HUES6 (cell line): ENCODE measurements at regions not wholly inside any gene's neighbourhood (a gene's known extent, or its start where the extent isn't known, plus 50 kb on each side); places are given as distances from the start of the nearest gene placed in this dataset.
"Not testable (repeated sequence)": the region's sequence is repeated elsewhere in the genome, so short reads cannot be mapped to it uniquely, and the experiment has no call there.

Experiments
- H3K27ac ChIP-seq: 2 replicates; pipeline ENCODE4 v1.7.0; 2013; ENCODE audit warnings: low read depth, mild to moderate bottlenecking, low read length, inconsistent platforms
- H3K27me3 ChIP-seq: 2 replicates; pipeline ENCODE4 v1.6.1; 2013; ENCODE audit warnings: low read length; ENCODE audit not compliant: control insufficient read depth, insufficient read depth
- H3K36me3 ChIP-seq: 2 replicates; pipeline ENCODE4 v1.6.1; 2013; ENCODE audit warnings: low read length; ENCODE audit not compliant: control insufficient read depth, insufficient read depth
- H3K4me1 ChIP-seq: 2 replicates; pipeline ENCODE4 v1.6.1; 2013; ENCODE audit warnings: low read length; ENCODE audit not compliant: control insufficient read depth, insufficient read depth
- H3K4me3 ChIP-seq: 2 replicates; pipeline ENCODE4 v1.5.1; 2013; ENCODE audit warnings: low read depth, low read length
- H3K9ac ChIP-seq: one replicate; pipeline ENCODE4 v1.6.1; 2013; ENCODE audit warnings: mild to moderate bottlenecking, low read length
- H3K9me3 ChIP-seq: 2 replicates; pipeline ENCODE4 v1.6.1; 2013; ENCODE audit warnings: low read depth, low read length; ENCODE audit not compliant: control insufficient read depth, insufficient read depth

DNA sequence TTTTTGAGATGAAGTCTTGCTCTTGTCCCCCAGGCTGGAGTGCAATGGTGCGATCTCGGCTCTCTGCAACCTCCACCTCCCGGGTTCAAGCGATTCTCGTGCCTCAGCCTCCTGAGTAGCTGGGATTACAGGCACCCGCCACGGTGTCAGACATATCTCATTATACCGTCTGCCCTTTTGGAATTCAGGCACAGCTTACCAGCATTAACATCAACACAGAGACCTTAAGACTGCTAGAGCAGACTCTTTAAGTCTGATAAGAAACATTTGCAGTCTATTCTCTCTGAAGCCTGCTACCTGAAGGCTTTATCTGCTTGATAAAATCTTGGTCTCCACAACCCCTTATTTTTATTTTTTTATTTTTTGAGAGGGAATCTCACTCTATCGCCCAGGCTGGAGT lies 78.7 kb downstream of the SOWAHC start:
- not testable (repeated sequence) for H3K9ac ChIP-seq, H3K36me3 ChIP-seq, H3K27me3 ChIP-seq, H3K27ac ChIP-seq, H3K9me3 ChIP-seq, H3K4me3 ChIP-seq
- peaks cover 13% of the 10 kb centered on the region for H3K4me1 ChIP-seq

- H3K9ac ChIP-seq, H3K4me3 ChIP-seq, H3K9me3 ChIP-seq, H3K27me3 ChIP-seq, H3K27ac ChIP-seq, H3K36me3 ChIP-seq: not testable (repeated sequence)
- peaks cover 13% of the 10 kb centered on the region for H3K4me1 ChIP-seq
These were observed 79.1 kb downstream of the SOWAHC start for GRCh38 chr2:109693292-109693691.

DNA sequence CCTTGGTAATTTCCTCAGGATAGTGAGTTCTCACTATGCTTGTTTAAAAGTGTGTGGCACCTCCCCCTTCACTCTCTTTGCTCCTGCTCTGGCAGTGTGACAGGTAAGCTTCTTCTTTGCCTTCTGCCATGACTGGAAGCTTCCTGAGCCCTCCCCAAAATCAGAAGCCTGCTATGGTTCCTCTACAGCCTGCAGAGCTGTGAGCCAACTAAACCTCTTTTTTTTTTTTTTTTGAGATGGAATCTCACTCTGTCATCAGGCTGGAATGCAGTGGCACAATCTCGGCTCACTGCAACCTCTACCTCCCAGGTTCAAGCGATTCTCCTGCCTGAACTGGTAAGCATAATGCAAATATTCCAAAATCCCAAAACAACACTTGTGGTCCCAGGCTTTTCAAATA lies 80.0 kb downstream of the SOWAHC start:
- no peak overlapping the region; the same call in 1 of the 2 replicates for H3K27ac ChIP-seq
- no peaks in the 10 kb centered on the region for H3K9me3 ChIP-seq
- H3K27me3 ChIP-seq = no peaks in the 10 kb centered on the region
- H3K4me3 ChIP-seq = no peak overlapping the region
- peaks cover 17% of the 10 kb centered on the region for H3K4me1 ChIP-seq
- H3K9ac ChIP-seq = peak overlapping the region; percentile 36
- no peaks in the 10 kb centered on the region for H3K36me3 ChIP-seq

DNA sequence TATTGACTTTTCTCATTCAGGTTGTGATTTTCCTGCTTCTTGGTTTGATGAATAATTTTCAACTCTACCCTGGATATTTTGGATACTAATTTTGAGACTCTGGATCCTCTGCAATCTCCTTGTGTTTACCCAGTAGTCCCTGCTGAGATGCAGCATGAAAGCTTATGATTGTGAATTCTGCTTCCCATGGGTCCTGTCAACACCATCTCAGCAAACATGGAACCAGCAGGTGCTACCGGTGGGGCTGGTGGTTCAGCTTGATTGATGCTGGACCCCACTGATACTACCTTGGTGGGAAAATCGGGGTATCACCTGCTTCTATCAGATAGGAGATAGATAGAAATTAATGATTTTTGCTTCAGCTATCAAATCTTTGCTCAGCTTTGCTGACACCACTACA lies 81.1 kb downstream of the SOWAHC start:
- Histone ChIP-seq H3K9ac (no peak overlapping the region), H3K27me3 (no peaks in the 10 kb centered on the region), H3K4me1 (peaks cover 28% of the 10 kb centered on the region), H3K36me3 (no peaks in the 10 kb centered on the region), H3K4me3 (no peak overlapping the region), H3K27ac (no peak overlapping the region), H3K9me3 (no peaks in the 10 kb centered on the region)

- Histone ChIP-seq H3K27ac (no peak overlapping the region), H3K9me3 (no peaks in the 10 kb centered on the region), H3K9ac (peak overlapping the region; percentile 6), H3K36me3 (no peaks in the 10 kb centered on the region), H3K4me1 (peaks cover 37% of the 10 kb centered on the region), H3K4me3 (no peak overlapping the region), H3K27me3 (no peaks in the 10 kb centered on the region)
These were observed 85.5 kb downstream of the SOWAHC start for GRCh38 chr2:109699646-109700045.

GRCh38 chr2:109700680-109701274 lies 86.6 kb downstream of the SOWAHC start:
- Histone ChIP-seq H3K27me3 (no peaks in the 10 kb centered on the region), H3K27ac (peak overlapping the region; percentile 3; the same call in 1 of the 2 replicates), H3K36me3 (no peaks in the 10 kb centered on the region), H3K4me1 (peaks cover 37% of the 10 kb centered on the region), H3K4me3 (no peak overlapping the region), H3K9me3 (no peaks in the 10 kb centered on the region), H3K9ac (peak overlapping the region; percentile 35)

DNA sequence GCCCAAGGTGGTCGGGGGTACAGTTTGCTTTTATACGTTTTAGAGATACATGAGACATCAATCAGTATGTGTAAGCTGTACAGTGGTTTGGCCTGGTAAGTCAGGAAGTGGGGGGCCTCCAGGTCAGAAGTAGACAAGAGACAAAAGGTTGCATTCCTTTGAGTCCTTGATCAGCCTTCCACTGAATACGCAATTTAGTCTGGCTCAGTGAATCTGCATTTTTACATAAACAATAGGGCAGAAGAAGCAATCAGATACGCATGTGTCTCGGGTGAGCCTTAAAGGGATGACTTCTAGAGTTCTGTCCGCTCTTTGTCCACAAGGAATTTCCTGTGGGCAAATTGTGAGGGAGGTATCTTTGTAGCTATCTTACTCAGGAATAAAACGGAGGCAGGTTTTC lies 87.2 kb downstream of the SOWAHC start:
- H3K27ac ChIP-seq = peak overlapping the region; percentile 63; the same call in 1 of the 2 replicates
- H3K36me3 ChIP-seq = no peaks in the 10 kb centered on the region
- H3K27me3 ChIP-seq = no peaks in the 10 kb centered on the region
- H3K9ac ChIP-seq = peak overlapping the region; percentile 35
- no peak overlapping the region for H3K4me3 ChIP-seq
- peaks cover 37% of the 10 kb centered on the region for H3K4me1 ChIP-seq
- no peaks in the 10 kb centered on the region for H3K9me3 ChIP-seq

- no peak overlapping the region for H3K4me3 ChIP-seq
- peaks cover 37% of the 10 kb centered on the region for H3K4me1 ChIP-seq
- H3K36me3 ChIP-seq = no peaks in the 10 kb centered on the region
- H3K27ac ChIP-seq = no peak overlapping the region; the same call in 1 of the 2 replicates
- H3K9me3 ChIP-seq = no peaks in the 10 kb centered on the region
- no peak overlapping the region for H3K9ac ChIP-seq
- H3K27me3 ChIP-seq = no peaks in the 10 kb centered on the region
These were observed 88.3 kb downstream of the SOWAHC start for GRCh38 chr2:109702250-109702985.

GRCh38 chr2:109703077-109703476 lies 88.9 kb downstream of the SOWAHC start:
- no peak overlapping the region for H3K4me3 ChIP-seq
- H3K9ac ChIP-seq = no peak overlapping the region
- H3K4me1 ChIP-seq = peaks cover 37% of the 10 kb centered on the region
- H3K36me3 ChIP-seq = no peaks in the 10 kb centered on the region
- no peak overlapping the region for H3K27ac ChIP-seq
- H3K9me3 ChIP-seq = no peaks in the 10 kb centered on the region
- H3K27me3 ChIP-seq = no peaks in the 10 kb centered on the region

DNA sequence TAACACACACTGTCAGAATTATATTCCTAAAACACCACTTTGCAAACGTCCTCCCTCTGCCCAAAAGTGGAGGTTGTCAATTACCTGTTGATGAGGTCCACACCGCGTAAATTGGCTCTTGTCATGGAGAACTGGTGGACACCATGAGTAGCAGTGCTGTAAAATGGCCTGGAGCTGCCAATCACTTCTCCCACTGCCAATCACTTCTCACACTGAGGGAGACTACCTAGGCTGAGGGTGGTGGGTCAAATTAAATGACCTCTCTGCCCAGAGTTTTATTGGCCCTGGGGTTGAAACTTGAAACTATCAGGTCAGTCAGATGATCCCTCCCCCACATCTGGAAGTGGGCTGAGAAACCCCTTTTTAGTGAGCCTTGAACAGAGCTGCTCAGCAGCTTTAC lies 89.6 kb downstream of the SOWAHC start:
- no peak overlapping the region for H3K4me3 ChIP-seq

GRCh38 chr2:109707281-109708147 lies 86.6 kb upstream of the RGPD5 start:
- H3K9ac ChIP-seq = no peak overlapping the region
- H3K27me3 ChIP-seq = no peaks in the 10 kb centered on the region
- no peak overlapping the region for H3K27ac ChIP-seq
- H3K4me1 ChIP-seq = peaks cover 5% of the 10 kb centered on the region; the same call in 1 of the 2 replicates
- no peak overlapping the region for H3K4me3 ChIP-seq
- H3K36me3 ChIP-seq = no peaks in the 10 kb centered on the region
- H3K9me3 ChIP-seq = no peaks in the 10 kb centered on the region

More for the DNA sequence above, 89.6 kb downstream of the SOWAHC start:
- Histone ChIP-seq H3K27me3 (no peaks in the 10 kb centered on the region), H3K9ac (no peak overlapping the region), H3K36me3 (no peaks in the 10 kb centered on the region), H3K9me3 (no peaks in the 10 kb centered on the region), H3K27ac (no peak overlapping the region), H3K4me1 (peaks cover 37% of the 10 kb centered on the region)
